Mesenteric fat pad (tissue), 1 donor: ENCODE measurements at regions not wholly inside any gene's neighbourhood (a gene's known extent, or its start where the extent isn't known, plus 50 kb on each side); places are given as distances from the start of the nearest gene placed in this dataset.
"Not testable (repeated sequence)": the region's sequence is repeated elsewhere in the genome, so short reads cannot be mapped to it uniquely, and the experiment has no call there.

Source experiments
- DNase-seq: peaks from one replicate; pipeline ENCODE4 v3.0.0-alpha.2; 2020; ENCODE audit warnings: low spot score
- donor health status: DM: yes; HTN: yes; CAD: no.

GRCh38 chr4:188372058-188372457 is 232.8 kb downstream of the TRIML1 start:
- DNase-seq, result no peak

GRCh38 chr4:188372829-188373228 is 233.6 kb downstream of the TRIML1 start:
- DNase-seq, result no peak

GRCh38 chr4:188374871-188375270 is 235.6 kb downstream of the TRIML1 start:
- DNase-seq, result no peak

GRCh38 chr4:188377816-188378215 is 238.6 kb downstream of the TRIML1 start:
- DNase-seq, result no peak

- no peak for DNase-seq
These were observed 243.9 kb downstream of the TRIML1 start for GRCh38 chr4:188383180-188383579.

- DNase-seq, result no peak
These were observed 248.0 kb downstream of the TRIML1 start for GRCh38 chr4:188387179-188387791.

- DNase-seq, result not testable (repeated sequence)
These were observed 252.1 kb downstream of the TRIML1 start for GRCh38 chr4:188391349-188391748.

- DNase-seq, result no peak
These were observed 256.8 kb downstream of the TRIML1 start for GRCh38 chr4:188396037-188396436.

- DNase-seq, result no peak
These were observed 260.6 kb downstream of the TRIML1 start for GRCh38 chr4:188399834-188400233.

GRCh38 chr4:188400451-188400850 is 261.2 kb downstream of the TRIML1 start:
- DNase-seq, result no peak

GRCh38 chr4:188403272-188403671 is 264.0 kb downstream of the TRIML1 start:
- no peak for DNase-seq

GRCh38 chr4:188405071-188405835 is 266.0 kb downstream of the TRIML1 start:
- DNase-seq, result not testable (repeated sequence)

- DNase-seq, result no peak
These were observed 269.2 kb downstream of the TRIML1 start for GRCh38 chr4:188408244-188409030.

- no peak for DNase-seq
These were observed 270.6 kb downstream of the TRIML1 start for GRCh38 chr4:188409851-188410250.

- DNase-seq, result no peak
These were observed 272.6 kb downstream of the TRIML1 start for GRCh38 chr4:188411805-188412204.

- DNase-seq, result no peak
These were observed 273.3 kb downstream of the TRIML1 start for GRCh38 chr4:188412499-188412898.

- no peak for DNase-seq
These were observed 275.2 kb downstream of the TRIML1 start for GRCh38 chr4:188414441-188414840.

- no peak for DNase-seq
These were observed 277.9 kb downstream of the TRIML1 start for GRCh38 chr4:188417181-188417580.

- DNase-seq, result no peak
These were observed 283.8 kb downstream of the TRIML1 start for GRCh38 chr4:188423039-188423438.

GRCh38 chr4:188428935-188429334 is 289.7 kb downstream of the TRIML1 start:
- DNase-seq, result no peak

GRCh38 chr4:188429965-188430364 is 290.7 kb downstream of the TRIML1 start:
- DNase-seq, result no peak

- no peak for DNase-seq
These were observed 291.1 kb downstream of the TRIML1 start for GRCh38 chr4:188430384-188430783.
